BJ (cell line): ENCODE measurements at regions not wholly inside any gene's neighbourhood (a gene's known extent, or its start where the extent isn't known, plus 50 kb on each side); places are given as distances from the start of the nearest gene placed in this dataset.

Experiments used
- CTCF ChIA-PET: fragments of 350-600 bp; formaldehyde crosslinking; extraction: SDS; loops from one replicate; lab custom pipeline; 2021; ENCODE audit warnings: antibody characterized with exemption, inconsistent platforms; lab: Yijun Ruan, JAX
- POLR2A ChIA-PET: fragments of 300-600 bp; sonication (Branson Sonifier 250); formaldehyde crosslinking; extraction: SDS; loops from one replicate; lab custom pipeline; 2021; ENCODE audit warnings: antibody characterized with exemption; lab: Charles Lee
- DNase-seq: peaks from one replicate; pipeline ENCODE4 v3.0.0-alpha.2; 2011; ENCODE audit warnings: low read depth
- H3K27me3 ChIP-seq: 2 replicates; pipeline ENCODE4 v1.6.0; 2011; ENCODE audit warnings: low read length; ENCODE audit not compliant: control insufficient read depth, insufficient read depth
- H3K36me3 ChIP-seq: 2 replicates; pipeline ENCODE4 v1.5.1; 2011; ENCODE audit warnings: low read length; ENCODE audit not compliant: control insufficient read depth, insufficient read depth
- H3K4me3 ChIP-seq: 2 replicates; pipeline ENCODE4 v1.5.1; 2011; ENCODE audit warnings: low read depth, mild to moderate bottlenecking, control low read depth, low read length
- CTCF ChIP-seq: IDR thresholded peaks from 2 replicates; pipeline ENCODE4 v1.5.1; 2011; ENCODE audit warnings: low read depth, mild to moderate bottlenecking, control low read depth, inconsistent platforms, low read length, moderate library complexity; ENCODE audit not compliant: insufficient read depth

GRCh38 chr1:81449786-81450185 is 350.9 kb upstream of the ADGRL2 start:
- no peak for TF ChIP-seq CTCF
- CTCF ChIA-PET, result no interaction called here

GRCh38 chr1:81446000-81446669 is 354.6 kb upstream of the ADGRL2 start:
- POLR2A ChIA-PET, result no interaction called here
- Histone ChIP-seq H3K4me3 (no peak overlapping the region), H3K36me3 (no peaks in the 10 kb centered on the region), H3K27me3 (no peaks in the 10 kb centered on the region)
- CTCF ChIA-PET, result no interaction called here
- no peak for TF ChIP-seq CTCF
- DNase-seq, result no peak

More at GRCh38 chr1:81449786-81450185, 350.9 kb upstream of the ADGRL2 start:
- H3K4me3 ChIP-seq, result no peak overlapping the region
- H3K36me3 ChIP-seq, result no peaks in the 10 kb centered on the region
- H3K27me3 ChIP-seq, result no peaks in the 10 kb centered on the region
- DNase-seq, result no peak
- POLR2A ChIA-PET, result no interaction called here

- no peak for DNase-seq
Measured at GRCh38 chr1:81443288-81443687, 357.4 kb upstream of the ADGRL2 start.

GRCh38 chr1:81439046-81439823 is 361.5 kb upstream of the ADGRL2 start:
- Histone ChIP-seq H3K36me3 (no peaks in the 10 kb centered on the region), H3K4me3 (no peak overlapping the region), H3K27me3 (no peaks in the 10 kb centered on the region)
- POLR2A ChIA-PET, result no interaction called here
- DNase-seq, result no peak
- no peak for TF ChIP-seq CTCF
- CTCF ChIA-PET, result interaction anchor here (0.6 kb wide), 1 partner anchor 1058 kb away, joined by 4 read pairs; no protein-coding TSS in a partner anchor

More at GRCh38 chr1:81443288-81443687, 357.4 kb upstream of the ADGRL2 start:
- H3K4me3 ChIP-seq, result no peak overlapping the region
- ChIA-PET CTCF (no interaction called here), POLR2A (no interaction called here)
- no peaks in the 10 kb centered on the region for H3K27me3 ChIP-seq
- TF ChIP-seq CTCF, result no peak
- H3K36me3 ChIP-seq, result no peaks in the 10 kb centered on the region

GRCh38 chr1:81437649-81438048 is 363.1 kb upstream of the ADGRL2 start:
- ChIA-PET CTCF (no interaction called here), POLR2A (no interaction called here)
- Histone ChIP-seq H3K27me3 (no peaks in the 10 kb centered on the region), H3K4me3 (no peak overlapping the region), H3K36me3 (no peaks in the 10 kb centered on the region)
- DNase-seq, result no peak
- TF ChIP-seq CTCF, result no peak
